Anterior cingulate cortex (tissue), 58 donors: ENCODE measurements at regions not wholly inside any gene's neighbourhood (a gene's known extent, or its start where the extent isn't known, plus 50 kb on each side); places are given as distances from the start of the nearest gene placed in this dataset.
A peak's percentile ranks its signal among the peaks of the same experiment; 100 is the strongest.

ENCODE experiments used
- DNase-seq, 58 donors: peaks; one replicate each; lab custom pipeline; 2025; lab: John Stamatoyannopoulos, UW

DNA sequence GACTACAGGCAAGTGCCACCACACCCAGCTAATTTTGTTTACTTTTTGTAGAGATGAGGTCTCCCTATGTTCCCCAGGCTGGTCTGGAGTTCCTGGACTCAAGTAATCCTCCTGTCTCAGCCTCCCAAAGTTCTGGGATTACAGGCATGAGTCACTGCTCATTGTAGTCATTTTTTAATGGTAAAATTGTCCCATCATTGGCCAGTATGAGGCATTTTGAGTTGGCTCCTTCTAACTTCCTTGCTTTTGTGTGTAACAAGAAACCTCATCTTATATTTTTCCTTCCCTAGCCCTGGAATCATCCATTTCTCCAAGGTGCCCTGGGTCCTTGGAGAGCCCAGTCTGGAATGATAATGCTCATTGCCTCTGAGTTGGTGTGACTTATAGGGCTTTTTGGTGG, 148.5 kb downstream of the INHBB start:
- no peak for DNase-seq

DNA sequence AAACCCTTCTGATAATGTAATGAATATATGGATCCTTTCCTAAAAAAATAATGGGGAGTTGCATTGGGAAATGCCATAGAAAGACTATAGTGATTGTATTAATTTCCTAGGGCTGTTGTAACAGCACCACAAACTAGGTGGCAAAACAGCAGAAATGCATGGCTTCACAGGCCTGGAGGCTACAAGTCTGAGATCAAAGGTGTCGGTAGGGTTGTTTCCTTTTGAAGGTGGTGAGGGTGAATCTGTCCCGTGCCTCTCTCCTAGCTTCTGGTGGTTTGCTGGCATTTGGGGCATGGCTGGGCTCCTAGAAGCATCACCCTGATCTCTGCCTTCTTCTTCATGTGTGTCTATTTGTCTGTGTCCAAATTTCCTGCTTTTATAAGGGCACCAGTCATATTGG, 149.7 kb downstream of the INHBB start:
- no peak for DNase-seq

DNA sequence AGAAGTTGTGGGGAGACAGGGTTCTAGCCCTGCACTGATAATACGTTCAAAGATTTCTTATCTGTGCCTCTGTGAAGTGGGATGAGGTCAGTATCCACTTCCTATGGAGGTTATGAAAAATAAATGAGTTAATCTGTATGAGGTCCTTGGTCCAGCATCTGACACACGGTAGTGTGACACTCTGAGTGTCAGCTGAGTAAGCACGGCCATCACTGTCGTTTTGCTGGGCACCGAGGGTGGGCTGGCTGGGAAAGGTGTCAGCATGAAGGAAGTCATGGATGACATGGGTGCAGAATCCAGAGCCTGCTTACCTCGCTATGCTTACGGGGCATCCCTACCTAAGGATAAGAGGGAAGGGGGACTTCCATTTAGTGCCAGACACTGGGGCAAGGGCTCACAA, 150.3 kb downstream of the INHBB start:
- DNase-seq: no peak

DNA sequence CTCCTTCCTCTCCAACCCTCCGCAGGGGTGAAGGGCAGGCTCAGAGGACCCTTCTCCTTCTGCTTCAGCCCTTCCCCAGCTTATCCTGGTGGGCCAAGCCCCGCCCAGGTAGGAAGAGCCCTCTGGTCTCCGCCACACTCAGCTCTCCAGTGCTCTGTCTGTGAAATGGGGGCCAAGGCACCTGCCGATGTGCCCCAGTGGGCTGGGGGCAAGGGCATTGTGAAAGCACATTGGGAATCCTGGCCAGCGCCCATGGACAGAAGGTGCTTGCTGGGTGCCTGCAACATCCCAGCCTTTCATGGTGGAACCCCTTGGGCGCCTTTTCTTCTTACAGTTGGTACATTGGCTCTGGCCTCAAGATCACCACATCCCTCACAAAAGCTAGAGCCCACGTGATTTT, 150.8 kb downstream of the INHBB start:
- no peak for DNase-seq

DNA sequence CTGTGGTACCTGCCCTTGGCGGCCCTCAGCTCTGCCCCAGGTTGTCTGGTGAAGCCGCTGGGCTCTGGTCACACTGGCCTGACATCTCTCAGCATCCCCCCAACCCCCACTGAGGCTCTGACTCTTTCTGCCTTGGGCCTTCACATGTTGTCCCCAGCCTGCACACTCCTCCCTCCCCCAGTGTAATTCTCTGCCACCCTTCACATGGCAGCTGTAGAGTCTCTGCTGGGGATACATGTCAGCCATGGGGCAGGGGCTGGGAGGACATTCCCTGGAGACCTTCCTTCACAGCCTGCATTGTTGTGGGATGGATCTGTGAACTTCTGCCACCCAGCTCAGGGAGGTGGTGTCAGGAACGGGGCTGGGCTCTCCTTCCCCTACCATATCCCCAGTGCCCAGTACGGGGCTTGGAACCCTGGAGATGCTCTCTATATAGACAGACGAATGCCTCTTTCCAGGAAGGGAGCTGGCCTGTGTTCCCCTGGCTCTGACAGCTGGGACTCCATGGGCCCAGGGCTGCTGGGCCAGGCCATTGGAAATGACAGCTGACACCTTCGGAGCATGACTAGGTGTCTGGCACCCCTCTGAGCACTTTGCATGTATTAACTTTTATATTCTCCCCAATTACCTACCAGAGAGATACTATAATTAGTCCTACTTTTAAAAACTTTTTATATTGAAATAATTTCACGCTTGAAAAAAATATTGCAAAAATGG, 151.5 kb downstream of the INHBB start:
- no peak for DNase-seq

DNA sequence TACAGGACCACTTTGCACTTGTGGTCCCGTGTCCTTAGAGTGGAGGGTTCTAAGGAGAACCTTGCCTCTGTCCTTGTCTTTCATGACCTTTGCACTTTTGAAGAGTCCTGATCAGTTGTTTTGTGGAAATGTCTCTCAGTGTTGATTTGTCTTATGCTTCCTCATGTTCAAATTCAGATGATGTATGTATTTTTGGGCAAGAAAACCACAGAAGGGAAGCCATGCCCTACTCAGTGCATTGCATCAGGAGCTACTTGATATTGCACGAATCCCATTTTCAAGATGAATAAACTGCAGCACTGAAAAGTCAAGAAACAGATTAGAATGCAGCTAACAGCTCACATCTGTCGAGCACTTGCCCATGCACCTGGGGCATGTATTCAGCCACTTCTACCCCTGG, 152.2 kb downstream of the INHBB start:
- no peak for DNase-seq

DNA sequence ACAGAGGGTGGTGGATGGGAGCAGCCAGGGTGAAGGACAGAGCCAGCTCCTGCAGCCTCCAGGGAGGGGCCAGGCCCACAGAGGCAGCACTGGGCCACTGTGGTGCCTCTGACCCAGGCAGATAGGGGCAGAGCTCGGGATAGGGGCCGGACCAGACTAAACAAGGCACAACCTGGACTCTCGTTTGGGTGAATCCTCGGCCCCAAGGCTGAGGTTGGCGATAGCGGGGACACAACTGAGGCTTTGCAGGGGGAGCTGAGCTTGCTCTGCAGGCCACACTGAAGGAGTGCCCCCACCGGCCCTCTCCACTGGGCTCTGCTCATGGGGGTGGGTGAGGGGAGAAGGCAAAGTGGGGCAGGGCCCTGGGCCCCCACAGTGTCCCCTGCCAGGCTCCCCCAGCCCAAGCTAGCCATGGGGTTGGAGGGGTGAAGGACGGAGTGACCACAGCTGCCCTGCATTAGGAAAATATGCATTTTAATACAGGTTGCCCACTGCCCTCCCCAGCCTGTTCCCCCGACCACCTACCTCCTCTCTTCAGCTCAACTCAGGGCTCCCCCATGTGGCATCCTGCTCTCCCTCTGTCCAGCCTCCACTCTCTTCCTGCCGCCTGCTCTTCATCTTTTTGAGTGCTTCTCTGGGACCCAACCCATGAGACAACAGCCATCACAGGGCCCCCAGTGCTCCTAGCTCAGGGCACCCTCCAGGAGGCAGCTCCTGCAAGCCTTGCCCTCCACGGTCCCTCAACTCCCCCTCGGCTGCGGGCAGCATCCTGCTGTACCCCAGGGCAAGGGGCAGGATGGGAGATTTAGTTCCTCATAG, 152.8 kb downstream of the INHBB start:
- no peak for DNase-seq

DNA sequence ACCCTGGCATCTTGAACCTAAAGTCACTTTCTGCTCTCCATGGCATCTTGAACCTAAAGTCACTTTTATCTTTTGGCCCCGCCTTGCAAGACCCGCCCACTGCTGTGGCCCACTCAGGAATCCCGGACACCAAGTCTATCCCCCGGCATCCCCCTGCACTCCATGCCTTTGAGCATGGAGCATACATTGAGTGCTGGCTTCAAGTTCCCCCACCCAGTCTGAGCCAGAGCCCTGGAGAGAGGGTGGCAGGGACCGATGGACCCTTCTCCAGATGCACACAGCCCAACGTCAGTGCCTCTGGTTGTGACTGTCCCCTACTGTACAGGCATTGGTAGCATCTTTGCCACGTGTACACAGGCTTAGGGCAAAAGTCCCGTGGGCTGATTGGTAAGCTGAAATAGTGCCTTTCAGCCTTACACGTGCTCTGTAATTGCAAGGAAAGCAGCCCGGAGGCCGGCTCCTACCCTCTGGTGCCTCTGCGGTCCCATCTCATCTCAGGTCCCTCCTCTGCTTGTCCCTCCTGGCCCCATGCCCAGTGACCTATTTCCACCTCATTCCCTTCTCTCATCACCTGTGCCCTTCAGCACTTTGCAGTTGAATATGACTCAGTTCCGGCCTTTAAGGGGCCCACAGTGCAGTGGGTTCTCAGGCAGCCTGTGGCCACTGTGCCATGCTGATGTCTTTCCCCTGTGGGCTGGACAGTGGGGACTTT, 154.0 kb downstream of the INHBB start:
- DNase-seq: no peak

DNA sequence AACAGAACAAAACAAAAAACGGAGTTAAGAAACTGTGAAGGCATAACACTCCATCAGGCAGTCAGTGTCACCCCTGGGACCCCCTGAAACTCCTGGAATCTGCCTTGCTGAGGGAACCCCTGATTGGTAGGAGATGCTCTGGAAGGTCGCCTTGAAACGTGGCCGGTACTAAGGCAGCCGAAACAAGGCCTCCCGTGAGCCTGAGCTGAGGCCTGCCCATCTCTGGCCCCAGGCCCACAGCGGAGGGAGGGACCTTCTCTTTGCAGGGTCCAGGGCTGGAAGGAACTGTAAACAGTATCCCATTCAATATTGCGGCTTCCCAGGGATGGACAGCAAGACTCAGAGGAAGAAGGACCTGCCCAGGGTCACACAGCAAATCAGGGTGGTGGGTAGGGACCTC, 155.7 kb downstream of the INHBB start:
- DNase-seq: no peak

DNA sequence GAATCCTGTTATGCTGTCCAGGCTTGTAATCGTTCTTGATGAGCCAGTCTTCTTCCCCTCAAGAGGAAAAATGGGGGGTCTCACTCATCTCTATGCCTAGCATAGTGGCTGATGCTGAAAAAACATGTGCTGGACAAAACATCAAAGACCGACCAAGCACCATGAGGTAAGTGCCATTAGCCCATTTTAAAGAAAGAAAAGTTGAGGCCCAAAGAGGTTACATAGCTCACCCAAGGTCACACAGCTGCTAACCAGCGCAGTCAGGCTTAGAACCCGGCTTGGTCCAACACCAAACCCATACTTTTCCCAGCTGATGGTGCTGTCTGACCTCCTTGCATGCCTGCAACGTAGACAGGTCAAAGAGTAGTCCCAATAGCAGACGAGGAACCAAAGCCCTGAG, 156.4 kb downstream of the INHBB start:
- no peak for DNase-seq

DNA sequence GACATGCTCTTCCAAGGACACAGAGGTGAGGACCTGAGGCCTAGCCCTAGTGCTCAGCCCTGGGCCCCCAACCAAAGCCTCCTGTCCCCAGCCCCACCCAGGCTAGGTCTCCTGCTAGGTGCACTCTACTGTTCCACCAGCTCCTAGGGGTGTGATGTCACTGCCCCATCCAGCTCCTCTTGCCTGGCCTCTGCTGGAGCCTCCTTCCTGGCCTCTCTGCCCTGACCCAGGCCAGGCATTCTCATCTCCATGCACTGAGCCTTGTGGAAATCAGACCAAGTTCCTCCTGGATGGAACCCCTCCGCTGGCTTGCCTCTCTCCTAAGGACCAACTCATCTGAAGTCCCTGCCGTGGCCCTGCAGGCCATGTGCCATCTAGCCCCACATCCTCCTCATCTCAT, 156.8 kb downstream of the INHBB start:
- DNase-seq: no peak

DNA sequence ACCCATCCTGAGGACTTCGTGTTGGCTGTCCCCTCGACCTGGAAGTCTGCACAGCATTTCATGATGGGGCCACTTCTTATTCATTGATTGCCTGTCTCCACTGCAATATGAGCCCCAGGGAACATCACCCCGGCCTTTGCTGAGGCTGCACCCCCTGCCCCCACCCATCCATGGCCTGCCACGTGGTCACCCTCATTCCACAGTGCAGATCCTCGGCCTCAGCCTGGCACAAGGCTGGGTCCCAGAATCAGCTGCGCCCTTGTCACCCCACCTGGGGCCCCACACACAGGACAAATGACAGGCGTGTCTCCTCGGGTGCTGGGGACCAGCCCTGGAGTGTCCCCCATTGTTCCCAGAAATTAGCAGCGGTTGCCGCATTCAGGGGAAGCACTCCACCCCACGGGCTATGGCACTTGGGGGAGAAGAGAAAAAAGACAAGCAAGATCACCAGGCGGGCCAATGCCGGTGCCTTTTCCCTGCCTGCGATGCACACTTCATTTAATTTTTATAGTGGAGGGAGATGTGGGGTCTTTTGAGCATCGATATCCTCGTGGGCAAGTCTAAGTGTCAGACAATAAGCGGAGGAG, 157.4 kb downstream of the INHBB start:
- DNase-seq: no peak

DNA sequence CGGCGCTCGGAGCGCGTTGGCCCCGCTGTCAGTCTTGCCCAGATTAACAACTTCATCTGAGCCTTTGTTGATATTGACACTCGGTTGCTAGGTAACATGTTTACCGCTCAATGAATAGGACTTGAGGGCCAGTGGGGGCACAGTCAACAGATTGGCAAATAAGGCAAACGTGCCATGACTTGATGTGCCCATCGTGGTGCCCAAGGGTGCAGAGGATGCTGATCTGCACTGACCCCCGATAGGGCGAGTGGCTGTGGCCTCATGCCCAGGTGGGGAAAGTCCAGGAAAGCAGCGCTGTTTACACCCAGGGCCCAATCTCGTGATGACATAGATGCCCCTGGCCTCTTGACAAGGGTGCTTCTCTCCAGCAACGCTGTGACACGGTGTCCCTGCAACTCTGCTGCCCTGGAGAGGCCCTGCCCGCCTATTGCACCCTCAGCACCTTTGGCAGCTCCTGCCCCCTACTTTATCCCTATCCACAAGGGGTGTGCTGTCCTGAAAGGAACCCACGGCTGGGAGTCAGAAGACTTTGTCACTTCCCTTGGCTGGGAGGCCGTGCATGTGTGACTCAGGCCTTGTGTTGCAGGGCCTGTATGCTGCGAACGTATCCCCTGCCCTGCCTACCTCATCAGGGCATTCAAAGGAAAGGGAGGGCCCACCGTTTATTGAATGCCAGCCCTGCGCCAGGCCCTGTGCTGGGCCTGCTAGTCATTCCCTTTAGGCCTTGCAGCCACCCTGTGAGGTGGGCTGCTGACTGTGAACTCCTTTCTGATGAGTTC, 158.0 kb downstream of the INHBB start:
- DNase-seq: no peak

DNA sequence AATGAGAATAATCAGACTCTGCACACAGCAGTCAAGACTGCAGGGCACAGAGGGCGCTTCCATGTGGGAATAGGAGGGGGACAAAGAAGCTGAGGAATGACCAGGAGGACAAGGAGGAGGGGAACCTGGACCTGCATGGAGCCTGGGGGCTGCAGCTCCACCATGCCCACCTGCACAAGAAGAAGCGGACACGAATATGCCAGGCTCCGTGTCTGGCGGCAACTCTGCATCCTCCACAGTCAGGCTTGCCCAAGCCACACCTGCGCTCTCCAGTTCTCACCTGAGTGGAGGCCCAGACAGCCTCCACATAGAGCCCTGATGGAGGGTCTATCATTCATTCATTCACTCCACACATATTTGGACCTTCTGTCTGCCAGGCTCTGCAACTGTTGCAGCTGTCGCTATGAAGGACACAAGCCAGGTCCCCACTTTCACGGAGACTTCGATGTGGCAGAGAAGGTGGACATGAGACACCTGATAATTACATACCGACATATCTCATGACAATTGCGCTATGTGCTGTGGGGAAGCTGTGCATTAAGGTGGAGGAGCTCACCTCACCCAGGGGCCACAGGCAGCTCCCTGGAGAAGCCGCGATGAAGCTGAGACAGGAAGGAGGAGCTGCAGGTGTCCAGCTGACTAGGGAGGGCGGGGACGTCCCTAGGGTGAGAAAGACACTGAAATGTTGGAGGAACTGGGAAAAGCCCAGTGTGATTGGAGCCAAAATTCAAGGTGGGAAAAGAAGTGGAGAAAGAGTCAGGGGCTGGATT, 159.2 kb downstream of the INHBB start:
- DNase-seq: no peak

DNA sequence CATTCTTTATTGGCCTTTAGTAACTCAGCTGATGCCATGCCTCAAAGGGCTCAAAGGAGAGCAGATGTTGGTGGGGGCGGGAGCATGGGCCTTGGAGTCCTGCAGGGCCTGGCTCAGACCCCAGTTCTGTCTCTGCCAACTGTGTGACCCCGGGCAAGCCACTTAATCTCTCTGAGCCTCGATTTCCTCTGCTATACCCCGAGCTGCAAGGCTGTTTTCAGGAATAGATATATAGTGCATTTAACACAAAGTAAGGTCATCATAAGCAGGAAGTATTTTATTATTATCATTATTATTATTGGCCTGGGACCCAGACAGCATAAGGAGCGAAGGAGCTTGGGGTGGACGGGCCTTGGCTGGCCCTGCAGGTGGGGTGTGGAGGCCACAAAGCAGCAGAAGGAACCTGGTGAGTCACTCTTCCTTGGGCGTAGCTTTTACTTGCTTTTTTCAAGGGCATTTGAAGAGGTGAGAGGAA, 162.7 kb downstream of the INHBB start:
- no peak for DNase-seq

DNA sequence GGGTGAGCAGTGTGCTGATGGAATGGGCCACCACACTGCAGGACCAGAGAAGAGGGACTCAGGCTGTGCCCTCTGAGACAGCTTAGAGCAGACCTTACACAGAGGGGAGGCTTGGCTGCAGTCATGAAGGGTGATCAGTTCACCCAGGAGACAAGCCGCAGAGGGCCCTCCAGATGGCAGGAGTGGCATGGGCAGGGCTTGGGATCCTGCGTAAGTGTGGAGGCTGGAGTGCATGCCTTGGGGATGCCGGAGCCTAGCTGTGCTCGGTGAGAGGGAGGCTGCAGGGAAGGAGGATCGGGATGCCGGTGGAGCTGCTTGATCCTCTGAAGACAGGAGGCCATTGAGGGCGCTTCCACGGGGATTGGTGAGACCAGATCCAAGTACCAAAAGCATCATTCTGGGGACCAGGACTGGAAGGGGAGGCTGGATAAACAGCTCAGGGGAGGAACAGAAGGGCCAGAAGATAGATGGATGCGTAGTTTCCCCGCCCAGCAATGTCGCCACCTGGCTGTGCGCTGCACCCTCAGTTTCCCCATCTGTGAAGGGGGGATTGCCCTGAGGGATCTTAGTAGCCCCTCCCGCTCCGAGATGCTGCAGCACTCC, 163.4 kb downstream of the INHBB start:
- no peak for DNase-seq

DNA sequence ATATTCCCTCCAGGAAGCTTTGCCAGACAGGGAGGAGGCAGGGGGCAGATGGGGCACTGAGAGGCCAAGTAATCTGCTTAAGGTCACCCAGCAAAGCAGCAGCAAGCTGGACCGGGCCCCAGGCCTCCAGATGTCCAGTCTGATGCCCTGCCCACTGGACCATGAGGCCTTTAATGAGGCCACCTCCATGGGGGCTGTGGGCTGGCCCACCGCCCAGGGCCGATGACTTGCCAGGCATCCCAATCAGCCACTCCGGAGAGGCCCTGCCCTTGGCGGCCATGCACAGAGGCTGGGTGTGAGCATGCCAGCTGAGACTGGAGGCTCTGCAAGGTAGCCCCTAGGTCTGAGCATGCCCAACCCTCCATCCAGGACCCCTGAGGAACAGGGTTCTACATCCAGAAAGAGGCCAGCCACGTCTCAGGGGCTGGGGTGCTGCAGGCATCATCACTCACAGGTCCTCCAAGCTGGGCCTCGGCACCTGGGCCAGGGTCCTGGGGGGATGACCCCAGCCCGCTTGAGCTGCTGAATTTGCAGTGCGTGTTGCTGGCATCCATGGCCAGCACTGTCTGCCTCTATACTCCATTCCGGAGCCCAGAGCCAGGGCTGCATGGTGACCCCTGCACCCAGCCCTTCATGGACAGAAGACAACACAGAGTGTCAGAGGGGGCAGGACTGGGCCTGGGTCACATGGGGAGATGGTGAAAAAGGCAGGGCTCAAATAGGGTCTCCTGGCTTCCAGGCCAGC, 164.2 kb downstream of the INHBB start:
- peak in 46 of 58 donors; percentile 8 to 88 (median 42) for DNase-seq

DNA sequence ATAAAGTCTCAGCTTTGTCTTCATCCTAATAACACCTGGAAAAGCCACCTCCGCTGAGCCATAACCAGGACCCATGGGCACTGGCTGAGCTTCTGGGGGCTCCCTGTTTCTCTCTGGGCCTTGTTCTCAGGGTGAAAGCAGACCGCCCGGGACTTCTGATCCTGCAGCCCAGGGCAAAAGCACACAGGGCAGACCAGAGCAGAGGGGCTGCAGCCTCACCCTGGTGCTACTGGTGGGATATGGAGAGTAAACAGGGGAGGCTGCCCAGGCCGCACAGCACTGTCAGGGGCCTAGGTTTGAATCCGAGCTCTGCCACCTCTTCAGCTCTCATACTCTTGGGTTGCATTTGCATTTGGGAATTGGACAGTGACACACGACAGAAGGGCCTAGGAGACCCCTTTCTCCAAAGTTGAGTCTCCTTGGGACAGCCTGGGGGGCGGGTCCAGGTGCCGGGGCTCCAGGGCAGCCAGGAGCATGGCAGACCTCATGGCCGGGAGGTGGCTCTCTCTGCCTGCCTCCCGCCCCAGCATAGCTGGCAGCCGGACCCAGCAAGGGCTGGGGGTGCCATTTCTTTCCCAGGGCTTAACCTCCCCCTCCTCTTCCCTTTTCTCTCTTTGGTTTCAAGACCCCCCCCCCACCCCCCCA, 164.9 kb downstream of the INHBB start:
- DNase-seq: peak in 10 of 58 donors; percentile 11 to 58 (median 30)
